Adrenal gland (tissue), 9 donors: ENCODE measurements at regions not wholly inside any gene's neighbourhood (a gene's known extent, or its start where the extent isn't known, plus 50 kb on each side); places are given as distances from the start of the nearest gene placed in this dataset.

Source experiments
- DNase-seq, 7 donors: peaks; one replicate each; pipeline ENCODE4 v3.0.0-alpha.2; 2019 to 2020
- H3K27ac ChIP-seq, 5 donors: fragments of 200-600 bp; sonication (generic) in 4 of 5; 1 replicate in 3 of 5; 2 replicates in 2 of 5; pipeline versions ENCODE4 v1.5.1 to v1.8.0; 2016 to 2020; ENCODE audit warnings: mild to moderate bottlenecking in 1 of 5
- H3K27me3 ChIP-seq: fragments of 200-600 bp; 2 replicates; pipeline ENCODE4 v1.8.0; 2021
- H3K36me3 ChIP-seq, 2 donors: fragments of 200-600 bp; replicated peaks in 1 of 2; 1 replicate in 1 of 2; 2 replicates in 1 of 2; pipeline versions ENCODE4 v1.5.1 to v1.8.0; 2018 to 2022
- H3K4me1 ChIP-seq, 2 donors: fragments of 200-600 bp; replicated peaks in 1 of 2; 1 replicate in 1 of 2; 2 replicates in 1 of 2; pipeline versions ENCODE4 v1.5.1 to v1.8.0; 2018 to 2021
- H3K4me3 ChIP-seq, 4 donors: fragments of 200-600 bp; sonication (generic) in 3 of 4; one replicate each; pipeline ENCODE4 v1.5.1; 2016 to 2018
- H3K9me3 ChIP-seq, 3 donors: fragments of 200-600 bp; sonication (generic) in 1 of 3; replicated peaks in 1 of 3; 1 replicate in 2 of 3; 2 replicates in 1 of 3; pipeline versions ENCODE4 v1.5.1 to v1.8.0; 2016 to 2021
- POLR2A ChIP-seq, 2 donors: fragments of 450-650 bp; IDR thresholded peaks; one replicate each; pipeline ENCODE4 v1.6.1; 2017; ENCODE audit warnings: antibody characterized with exemption in 2 of 2, mild to moderate bottlenecking in 2 of 2, moderate library complexity in 1 of 2
- WGBS, 4 donors: extraction: QIAGEN DNeasy Blood & Tissue Kit in 2 of 4; methylation state at CpG; one replicate each; pipeline versions ENCODE4 v1.1.5 to v1.1.7; 2013 to 2017; 5-methylcytosine and 5-hydroxymethylcytosine counted together
- intact Hi-C, 2 donors: fragments of 100-400 bp; cut with DNase I; formaldehyde crosslinking; loops; one replicate each; pipeline versions ENCODE4 v1.14.1 to v1.15.0; 2022 to 2023
- TF ChIP-seq, protein P1 (sequence below), 6 experiments: fragments of 450-650 bp in 4 of 6; fragments of 200-600 bp in 2 of 6; sonication (generic) in 1 of 6; IDR thresholded peaks; 1 replicate in 5 of 6; 2 replicates in 1 of 6; pipeline versions ENCODE4 v1.5.1 to v1.8.0; 2016 to 2021; ENCODE audit warnings: antibody characterized with exemption in 6 of 6, mild to moderate bottlenecking in 2 of 6, moderate library complexity in 1 of 6
- donor health status: healthy with polysubstance abuse.
- donor health status: Bipolar disorder and iron deficiency.
- donor health status: DM: yes; HTN: yes; CAD: no.
- donor health status: DM: no; HTN: no; CAD: no.
- donor health status: DM: no; HTN: no; CAD: no.

GRCh38 chr12:20280515-20280914 lies 87.8 kb upstream of the PDE3A start:
- intact Hi-C loops = no loop called here
- DNase-seq = no peak
- TF ChIP-seq, protein P1, sequence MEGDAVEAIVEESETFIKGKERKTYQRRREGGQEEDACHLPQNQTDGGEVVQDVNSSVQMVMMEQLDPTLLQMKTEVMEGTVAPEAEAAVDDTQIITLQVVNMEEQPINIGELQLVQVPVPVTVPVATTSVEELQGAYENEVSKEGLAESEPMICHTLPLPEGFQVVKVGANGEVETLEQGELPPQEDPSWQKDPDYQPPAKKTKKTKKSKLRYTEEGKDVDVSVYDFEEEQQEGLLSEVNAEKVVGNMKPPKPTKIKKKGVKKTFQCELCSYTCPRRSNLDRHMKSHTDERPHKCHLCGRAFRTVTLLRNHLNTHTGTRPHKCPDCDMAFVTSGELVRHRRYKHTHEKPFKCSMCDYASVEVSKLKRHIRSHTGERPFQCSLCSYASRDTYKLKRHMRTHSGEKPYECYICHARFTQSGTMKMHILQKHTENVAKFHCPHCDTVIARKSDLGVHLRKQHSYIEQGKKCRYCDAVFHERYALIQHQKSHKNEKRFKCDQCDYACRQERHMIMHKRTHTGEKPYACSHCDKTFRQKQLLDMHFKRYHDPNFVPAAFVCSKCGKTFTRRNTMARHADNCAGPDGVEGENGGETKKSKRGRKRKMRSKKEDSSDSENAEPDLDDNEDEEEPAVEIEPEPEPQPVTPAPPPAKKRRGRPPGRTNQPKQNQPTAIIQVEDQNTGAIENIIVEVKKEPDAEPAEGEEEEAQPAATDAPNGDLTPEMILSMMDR (IDR thresholded peaks at IDR 0.05) = no peak
- TF ChIP-seq POLR2A (IDR thresholded peaks at IDR 0.05) = no peak
- Histone ChIP-seq H3K36me3 (no peaks in the 10 kb centered on the region), H3K9me3 (no peaks in the 10 kb centered on the region), H3K4me3 (no peak overlapping the region), H3K27ac (no peak overlapping the region), H3K4me1 (no peaks in the 10 kb centered on the region), H3K27me3 (no peaks in the 10 kb centered on the region)
- 65 to 84% (median 70%) methylated on average over 3 of the region's 3 CpGs for WGBS, 4 donors

- Histone ChIP-seq H3K27me3 (no peaks in the 10 kb centered on the region), H3K36me3 (no peaks in the 10 kb centered on the region), H3K4me1 (no peaks in the 10 kb centered on the region), H3K4me3 (no peak overlapping the region), H3K9me3 (no peaks in the 10 kb centered on the region), H3K27ac (no peak overlapping the region)
- TF ChIP-seq, protein P1 (IDR thresholded peaks at IDR 0.05) = no peak
- no peak for TF ChIP-seq POLR2A (IDR thresholded peaks at IDR 0.05)
- intact Hi-C loops = no loop called here
- DNase-seq = no peak
Measured at GRCh38 chr12:20282401-20282800, 85.9 kb upstream of the PDE3A start.

DNA sequence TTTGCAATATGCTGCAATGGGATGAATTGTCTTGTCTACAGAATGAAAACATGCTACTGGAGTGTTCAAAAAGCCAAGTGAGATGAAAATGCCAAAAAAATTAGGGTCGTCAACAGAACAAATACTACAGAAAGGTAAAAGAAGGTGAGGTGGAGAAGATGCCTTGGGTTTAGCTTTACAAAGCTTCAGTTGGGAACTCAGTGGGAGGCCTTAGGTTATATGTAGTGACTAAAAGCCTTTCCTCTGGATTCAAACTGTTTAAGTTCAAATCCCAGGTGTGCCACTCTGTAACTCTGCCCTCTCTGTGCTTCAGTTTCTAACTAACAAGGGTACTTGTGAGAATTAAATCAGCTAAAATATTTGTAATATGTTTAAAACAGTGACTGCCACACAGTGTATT lies 84.9 kb upstream of the PDE3A start:
- WGBS, 4 donors = 59 to 67% (median 64%) methylated on average over 1 of the region's 1 CpG
- H3K4me1 ChIP-seq = no peaks in the 10 kb centered on the region
- intact Hi-C loops = no loop called here
- H3K36me3 ChIP-seq = no peaks in the 10 kb centered on the region
- TF ChIP-seq, protein P1 (IDR thresholded peaks at IDR 0.05) = no peak
- no peak overlapping the region for H3K4me3 ChIP-seq
- H3K27me3 ChIP-seq = no peaks in the 10 kb centered on the region
- H3K9me3 ChIP-seq = no peaks in the 10 kb centered on the region
- no peak for DNase-seq
- no peak overlapping the region for H3K27ac ChIP-seq

DNA sequence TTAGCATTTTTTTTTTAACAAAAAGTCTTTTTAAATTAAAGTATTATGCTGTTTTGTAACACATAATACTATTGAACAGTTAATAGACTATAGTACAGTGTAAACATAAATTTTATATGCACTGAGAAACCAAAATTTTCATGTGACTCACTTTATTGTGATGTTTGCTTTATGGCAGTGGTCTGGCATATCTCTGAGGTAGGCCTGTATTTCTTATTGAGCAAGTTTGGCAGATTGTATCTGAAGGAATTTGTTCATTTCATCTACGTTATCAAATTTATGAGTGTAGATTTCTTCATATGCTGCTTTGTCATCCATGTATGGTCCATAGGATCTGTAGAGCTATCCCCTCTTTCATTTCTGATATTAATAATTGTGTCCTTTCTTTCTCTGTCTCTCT lies 78.8 kb upstream of the PDE3A start:
- TF ChIP-seq, protein P1 (IDR thresholded peaks at IDR 0.05) = no peak
- TF ChIP-seq POLR2A (IDR thresholded peaks at IDR 0.05) = no peak
- Histone ChIP-seq H3K27ac (no peak overlapping the region), H3K4me1 (no peaks in the 10 kb centered on the region), H3K4me3 (no peak overlapping the region), H3K27me3 (no peaks in the 10 kb centered on the region), H3K36me3 (no peaks in the 10 kb centered on the region), H3K9me3 (no peaks in the 10 kb centered on the region)
- intact Hi-C loops = no loop called here
- WGBS, 4 donors = 58 to 76% (median 73%) methylated on average over 1 of the region's 1 CpG
- no peak for DNase-seq
